ENCODE measurements at regions not wholly inside any gene's neighbourhood (a gene's known extent, or its start where the extent isn't known, plus 50 kb on each side); places are given as distances from the start of the nearest gene placed in this dataset.

- no peak for TF ChIP-seq CTCF (IDR thresholded peaks at IDR 0.05; ENCODE audit: extremely low read depth, missing control alignments)
- no peak for DNase-seq (ENCODE audit: low spot score)
Measured at GRCh38 chr5:136924490-136924889, 559.1 kb upstream of the TRPC7 start.

- no peak for TF ChIP-seq CTCF (IDR thresholded peaks at IDR 0.05; ENCODE audit: extremely low read depth, missing control alignments)
- no peak for DNase-seq (ENCODE audit: low spot score)
Measured at GRCh38 chr5:136910625-136911024, 545.3 kb upstream of the TRPC7 start.

GRCh38 chr5:136909906-136910305, 544.6 kb upstream of the TRPC7 start:
- no peak for TF ChIP-seq CTCF (IDR thresholded peaks at IDR 0.05; ENCODE audit: extremely low read depth, missing control alignments)

GRCh38 chr5:136907371-136907770, 542.0 kb upstream of the TRPC7 start:
- no peak for DNase-seq (ENCODE audit: low spot score)
- no peak for TF ChIP-seq CTCF (IDR thresholded peaks at IDR 0.05; ENCODE audit: extremely low read depth, missing control alignments)

More at GRCh38 chr5:136909906-136910305, 544.6 kb upstream of the TRPC7 start:
- no peak for DNase-seq (ENCODE audit: low spot score)

- no peak for TF ChIP-seq CTCF (IDR thresholded peaks at IDR 0.05; ENCODE audit: extremely low read depth, missing control alignments)
- DNase-seq (ENCODE audit: low spot score), result no peak
Measured at GRCh38 chr5:136906545-136906944, 541.2 kb upstream of the TRPC7 start.

- no peak for TF ChIP-seq CTCF (IDR thresholded peaks at IDR 0.05; ENCODE audit: extremely low read depth, missing control alignments)
- DNase-seq (ENCODE audit: low spot score), result no peak
Measured at GRCh38 chr5:136905571-136905970, 540.2 kb upstream of the TRPC7 start.

GRCh38 chr5:136894070-136894469, 528.7 kb upstream of the TRPC7 start:
- DNase-seq (ENCODE audit: low spot score), result no peak
- TF ChIP-seq CTCF (IDR thresholded peaks at IDR 0.05; ENCODE audit: extremely low read depth, missing control alignments), result no peak

All from GM20000 (cell line).